Trophoblast cell (in vitro differentiated cells and primary cell): ENCODE measurements at regions not wholly inside any gene's neighbourhood (a gene's known extent, or its start where the extent isn't known, plus 50 kb on each side); places are given as distances from the start of the nearest gene placed in this dataset.

Experiments used
- DNase-seq, 2 donors: peaks; one replicate each; pipeline ENCODE4 v3.0.0-alpha.2; 2016
- H2AFZ ChIP-seq: 2 replicates; pipeline ENCODE4 v1.6.1; 2013; ENCODE audit warnings: low read length, moderate library complexity, mild to moderate bottlenecking; ENCODE audit not compliant: insufficient read depth, poor library complexity
- H2AK5ac ChIP-seq: 2 replicates; pipeline ENCODE4 v1.6.1; 2013; ENCODE audit warnings: mild to moderate bottlenecking, low read length
- H2BK120ac ChIP-seq: 2 replicates; pipeline ENCODE4 v1.6.1; 2013; ENCODE audit warnings: low read length, mild to moderate bottlenecking, moderate library complexity; ENCODE audit not compliant: insufficient read depth, poor library complexity
- H2BK12ac ChIP-seq: 2 replicates; pipeline ENCODE4 v1.6.1; 2013; ENCODE audit warnings: mild to moderate bottlenecking, low read length, moderate library complexity
- H2BK5ac ChIP-seq: 2 replicates; pipeline ENCODE4 v1.6.1; 2013; ENCODE audit warnings: low read length, low read depth, moderate library complexity, mild to moderate bottlenecking; ENCODE audit not compliant: poor library complexity
- H3K14ac ChIP-seq: 2 replicates; pipeline ENCODE4 v1.6.1; 2013; ENCODE audit warnings: mild to moderate bottlenecking, low read length
- H3K18ac ChIP-seq: 2 replicates; pipeline ENCODE4 v1.6.1; 2013; ENCODE audit warnings: mild to moderate bottlenecking, low read length
- H3K23ac ChIP-seq: 2 replicates; pipeline ENCODE4 v1.6.1; 2013; ENCODE audit warnings: low read length
- H3K27ac ChIP-seq: 2 replicates; pipeline ENCODE4 v1.5.1; 2013; ENCODE audit warnings: low read depth, mild to moderate bottlenecking, inconsistent platforms, low read length, moderate library complexity
- H3K27me3 ChIP-seq: 2 replicates; pipeline ENCODE4 v1.6.1; 2013; ENCODE audit warnings: inconsistent platforms, mild to moderate bottlenecking, low read length, moderate library complexity; ENCODE audit not compliant: insufficient read depth
- H3K36me3 ChIP-seq, 2 experiments: 1 replicate in 1 of 2; 2 replicates in 1 of 2; pipeline ENCODE4 v1.6.1; 2013; ENCODE audit warnings: low read length in 2 of 2, mild to moderate bottlenecking in 2 of 2, moderate library complexity in 1 of 2; ENCODE audit not compliant: insufficient read depth in 2 of 2, control insufficient read depth in 1 of 2
- H3K4ac ChIP-seq: 2 replicates; pipeline ENCODE4 v1.6.1; 2013; ENCODE audit warnings: low read depth, mild to moderate bottlenecking, low read length, moderate library complexity
- H3K4me1 ChIP-seq, 2 experiments: 1 replicate in 1 of 2; 2 replicates in 1 of 2; pipeline ENCODE4 v1.6.1; 2013; ENCODE audit warnings: low read length in 2 of 2, mild to moderate bottlenecking in 2 of 2, moderate library complexity in 1 of 2; ENCODE audit not compliant: insufficient read depth in 2 of 2, control insufficient read depth in 1 of 2
- H3K4me2 ChIP-seq: 2 replicates; pipeline ENCODE4 v1.6.1; 2013; ENCODE audit warnings: inconsistent platforms, mild to moderate bottlenecking, low read length, moderate library complexity
- H3K4me3 ChIP-seq: 2 replicates; pipeline ENCODE4 v1.5.1; 2013; ENCODE audit warnings: mild to moderate bottlenecking, low read depth, low read length, inconsistent platforms
- H3K79me1 ChIP-seq: one replicate; pipeline ENCODE4 v1.6.1; 2013; ENCODE audit warnings: low read length
- H3K79me2 ChIP-seq: 2 replicates; pipeline ENCODE4 v1.6.1; 2013; ENCODE audit warnings: low read length, mild to moderate bottlenecking; ENCODE audit not compliant: control insufficient read depth, insufficient read depth, poor library complexity
- H3K9ac ChIP-seq: 2 replicates; pipeline ENCODE4 v1.6.1; 2013; ENCODE audit warnings: mild to moderate bottlenecking, low read length
- H3K9me3 ChIP-seq: 2 replicates; pipeline ENCODE4 v1.6.1; 2013; ENCODE audit warnings: low read depth, mild to moderate bottlenecking, control low read depth, inconsistent platforms, low read length; ENCODE audit not compliant: insufficient read depth
- H4K12ac ChIP-seq: 2 replicates; pipeline ENCODE4 v1.6.1; 2013; ENCODE audit warnings: low read depth, mild to moderate bottlenecking, low read length, moderate library complexity
- H4K8ac ChIP-seq: 2 replicates; pipeline ENCODE4 v1.6.1; 2013; ENCODE audit warnings: low read depth, mild to moderate bottlenecking, low read length, moderate library complexity
- H4K91ac ChIP-seq: one replicate; pipeline ENCODE4 v1.6.1; 2013; ENCODE audit warnings: low read depth, mild to moderate bottlenecking, low read length, moderate library complexity
- WGBS: extraction: QIAGEN DNeasy Blood & Tissue Kit; methylation state at CpG from one replicate; pipeline ENCODE4 v1.1.7; 2013; ENCODE audit warnings: missing lambda C conversion rate; ENCODE audit not compliant: insufficient read length, insufficient coverage; ENCODE audit errors: extremely low coverage; 5-methylcytosine and 5-hydroxymethylcytosine counted together

DNA sequence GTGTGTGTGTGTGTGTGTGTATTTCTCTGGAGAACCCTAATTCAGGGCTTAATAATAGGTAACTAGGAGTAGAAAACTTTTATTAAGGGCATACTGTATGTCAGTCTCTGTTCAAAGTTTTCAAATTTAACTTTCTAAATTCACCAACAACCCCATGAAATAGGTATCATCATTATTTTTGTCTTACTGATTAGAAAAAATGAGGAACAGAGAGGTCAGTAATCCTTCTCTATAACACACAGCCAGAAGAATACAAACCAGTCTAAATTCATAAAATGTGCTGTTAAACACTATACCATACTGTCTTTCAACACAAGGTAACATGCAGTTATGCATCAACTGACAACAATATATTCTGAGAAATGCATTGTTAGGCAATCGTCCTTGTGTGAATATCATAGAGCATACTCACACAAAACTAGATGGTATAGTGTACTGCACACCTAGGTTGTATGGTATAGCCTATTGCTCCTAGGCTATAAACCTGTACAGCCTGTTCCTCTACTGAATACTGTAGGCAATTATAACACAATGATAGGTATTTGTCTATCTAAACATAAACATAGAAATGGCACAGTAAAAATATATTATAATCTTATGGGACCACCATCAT lies 143.1 kb downstream of the PTH2R start:
- Histone ChIP-seq H4K8ac (no peak overlapping the region), H3K4me3 (no peak overlapping the region), H3K4ac (no peak overlapping the region), H3K27ac (no peak overlapping the region), H3K27me3 (no peaks in the 10 kb centered on the region), H3K79me1 (no peaks in the 10 kb centered on the region), H2AK5ac (no peak overlapping the region), H3K23ac (no peak overlapping the region), H3K18ac (no peak overlapping the region), H3K36me3 (no peaks in the 10 kb centered on the region), H3K79me2 (no peaks in the 10 kb centered on the region), H4K91ac (no peak overlapping the region), H3K9me3 (no peaks in the 10 kb centered on the region), H4K12ac (no peak overlapping the region), H3K14ac (no peak overlapping the region), H3K4me2 (no peak overlapping the region), H3K9ac (no peak overlapping the region), H2BK5ac (no peak overlapping the region), H3K4me1 (no peaks in the 10 kb centered on the region), H2BK12ac (no peak overlapping the region), H2BK120ac (no peak overlapping the region), H2AFZ (no peak overlapping the region)
- no CpG with 5 or more reads among the region's 1 CpG for WGBS
- peak; percentile 1 to 72 for DNase-seq

DNA sequence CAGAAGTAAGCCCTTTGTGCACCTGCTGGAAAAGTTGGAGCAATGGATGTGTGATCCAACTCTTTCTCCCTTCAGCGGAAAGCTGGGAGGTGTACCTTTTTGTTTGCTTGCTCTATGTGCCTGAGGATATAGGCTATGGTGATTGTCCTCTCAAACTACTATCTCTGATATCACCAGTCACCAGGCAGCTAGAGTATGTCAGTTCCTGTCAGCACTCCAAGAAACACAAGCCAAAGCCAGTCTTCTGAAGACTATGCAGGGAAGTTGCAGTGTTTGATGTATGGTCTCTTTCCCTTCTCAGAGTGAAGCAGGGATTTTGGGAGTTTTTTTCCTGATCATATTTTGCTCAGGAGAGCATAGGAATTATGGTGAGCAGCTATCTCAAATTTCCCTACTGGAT lies 146.4 kb downstream of the PTH2R start:
- no peak overlapping the region for H3K27ac ChIP-seq
- no peak overlapping the region for H3K4me3 ChIP-seq
- H3K27me3 ChIP-seq, result no peaks in the 10 kb centered on the region
- no peaks in the 10 kb centered on the region for H3K79me2 ChIP-seq
- no peak overlapping the region for H4K8ac ChIP-seq
- H3K4me2 ChIP-seq, result no peak overlapping the region
- no peaks in the 10 kb centered on the region for H3K9me3 ChIP-seq
- H2BK120ac ChIP-seq, result no peak overlapping the region
- no peak overlapping the region for H4K12ac ChIP-seq
- WGBS, result no CpG with 5 or more reads among the region's 1 CpG
- no peaks in the 10 kb centered on the region for H3K4me1 ChIP-seq
- no peak overlapping the region for H2BK12ac ChIP-seq
- no peaks in the 10 kb centered on the region for H3K36me3 ChIP-seq
- H3K23ac ChIP-seq, result no peak overlapping the region
- no peaks in the 10 kb centered on the region for H3K79me1 ChIP-seq
- no peak overlapping the region for H3K4ac ChIP-seq
- H3K9ac ChIP-seq, result no peak overlapping the region
- H2BK5ac ChIP-seq, result no peak overlapping the region
- DNase-seq, result no peak
- H2AFZ ChIP-seq, result no peak overlapping the region
- no peak overlapping the region for H3K14ac ChIP-seq
- no peak overlapping the region for H3K18ac ChIP-seq
- no peak overlapping the region for H4K91ac ChIP-seq
- no peak overlapping the region for H2AK5ac ChIP-seq

DNA sequence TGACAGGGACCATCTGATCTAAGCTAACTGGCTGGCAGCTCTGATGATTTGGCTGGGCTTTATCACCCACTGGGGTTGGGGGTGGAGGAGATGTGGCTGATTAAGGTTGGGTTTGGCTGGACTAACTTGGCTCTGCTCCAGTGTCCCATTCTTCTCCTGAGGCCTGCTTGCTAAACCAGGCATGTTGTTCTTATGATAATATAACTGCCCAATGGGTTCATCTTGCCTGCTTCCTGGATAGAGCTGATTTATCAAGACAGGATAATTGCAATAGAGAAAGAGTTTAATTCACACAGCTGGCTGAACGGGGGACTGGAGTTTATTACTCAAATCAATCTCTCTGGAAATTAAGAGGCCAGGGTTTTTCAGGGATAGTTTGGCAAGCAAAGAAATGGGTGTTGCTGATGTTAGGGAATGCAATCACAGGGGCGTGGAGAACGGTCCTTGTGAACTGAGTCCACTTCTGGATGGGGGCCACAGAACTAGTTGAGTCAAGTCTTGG lies 150.4 kb downstream of the PTH2R start:
- Histone ChIP-seq H4K91ac (no peak overlapping the region), H3K4ac (no peak overlapping the region), H2BK120ac (no peak overlapping the region), H3K9me3 (no peaks in the 10 kb centered on the region), H2AK5ac (no peak overlapping the region), H3K23ac (no peak overlapping the region), H3K79me2 (no peaks in the 10 kb centered on the region), H3K9ac (no peak overlapping the region), H2BK12ac (no peak overlapping the region), H3K18ac (no peak overlapping the region), H3K14ac (no peak overlapping the region), H3K27me3 (no peaks in the 10 kb centered on the region), H4K8ac (no peak overlapping the region), H2AFZ (no peak overlapping the region), H3K27ac (no peak overlapping the region), H4K12ac (no peak overlapping the region), H3K79me1 (no peaks in the 10 kb centered on the region), H3K4me2 (no peak overlapping the region), H3K4me1 (no peaks in the 10 kb centered on the region), H2BK5ac (no peak overlapping the region), H3K4me3 (no peak overlapping the region), H3K36me3 (no peaks in the 10 kb centered on the region)
- DNase-seq, result no peak
- no CpG with 5 or more reads among the region's 3 CpGs for WGBS

DNA sequence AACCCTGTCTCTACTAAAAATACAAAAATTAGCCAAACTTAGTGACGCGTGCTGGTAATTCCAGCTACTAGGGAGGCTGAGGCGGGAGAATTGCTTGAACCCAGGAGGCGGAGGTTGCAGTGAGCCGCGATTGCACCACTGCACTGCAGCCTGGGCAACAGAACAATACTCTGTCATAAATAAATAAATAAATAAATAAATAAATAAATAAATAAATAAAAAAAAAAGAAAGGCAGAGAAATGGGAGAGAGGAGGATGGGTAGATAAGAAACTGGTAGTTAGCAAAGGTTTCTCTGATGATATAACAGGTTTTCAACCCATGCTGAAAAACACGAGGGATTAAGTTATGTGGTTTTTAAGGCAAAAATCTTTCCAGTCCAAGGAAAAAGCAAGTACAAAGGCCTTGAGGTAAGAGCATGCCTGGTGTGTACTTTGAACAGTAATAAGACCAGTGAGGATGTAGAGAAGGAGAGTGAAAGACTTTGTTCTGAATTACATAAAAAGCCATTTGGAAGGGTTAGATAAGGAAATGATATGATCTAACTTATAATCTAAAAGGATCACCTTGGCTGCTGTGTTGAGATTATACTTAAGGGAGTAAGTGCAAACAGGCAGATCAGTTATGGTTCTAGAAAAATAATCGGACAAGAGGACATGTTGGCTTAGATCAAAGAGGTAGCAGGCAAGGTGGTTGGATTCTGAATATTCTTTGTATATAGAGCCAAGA lies 159.3 kb downstream of the PTH2R start:
- no peak overlapping the region for H4K8ac ChIP-seq
- no peak overlapping the region for H2BK12ac ChIP-seq
- H3K79me2 ChIP-seq, result no peaks in the 10 kb centered on the region
- H3K4me2 ChIP-seq, result no peak overlapping the region
- no CpG with 5 or more reads among the region's 8 CpGs for WGBS
- no peaks in the 10 kb centered on the region for H3K4me1 ChIP-seq
- no peak for DNase-seq
- no peak overlapping the region for H3K4me3 ChIP-seq
- no peak overlapping the region for H3K18ac ChIP-seq
- no peak overlapping the region for H2BK5ac ChIP-seq
- no peak overlapping the region for H2AFZ ChIP-seq
- no peak overlapping the region for H4K91ac ChIP-seq
- no peak overlapping the region for H2BK120ac ChIP-seq
- H3K9ac ChIP-seq, result no peak overlapping the region
- H3K27me3 ChIP-seq, result no peaks in the 10 kb centered on the region
- no peak overlapping the region for H3K23ac ChIP-seq
- peaks cover 2% of the 10 kb centered on the region for H3K9me3 ChIP-seq
- no peak overlapping the region for H4K12ac ChIP-seq
- no peak overlapping the region for H3K14ac ChIP-seq
- no peaks in the 10 kb centered on the region for H3K36me3 ChIP-seq
- H3K4ac ChIP-seq, result no peak overlapping the region
- H2AK5ac ChIP-seq, result no peak overlapping the region
- H3K79me1 ChIP-seq, result no peaks in the 10 kb centered on the region
- no peak overlapping the region for H3K27ac ChIP-seq
